Stimulated activated CD4-positive, alpha-beta T cell treated with anti-CD3 and anti-CD28 coated beads, Interleukin-2, amount 100 ng/mL, for 48 hours (primary cell): ENCODE measurements at regions not wholly inside any gene's neighbourhood (a gene's known extent, or its start where the extent isn't known, plus 50 kb on each side); places are given as distances from the start of the nearest gene placed in this dataset.
"Not testable (repeated sequence)": the region's sequence is repeated elsewhere in the genome, so short reads cannot be mapped to it uniquely, and the experiment has no call there.

ENCODE experiments used
- DNase-seq, 2 donors: peaks; one replicate each; pipeline ENCODE4 v3.0.0-alpha.2; 2020

GRCh38 chr14:53735916-53736315, 220.7 kb downstream of the BMP4 start:
- DNase-seq, result no peak

GRCh38 chr14:53723221-53723620, 233.4 kb downstream of the BMP4 start:
- no peak for DNase-seq

- DNase-seq, result no peak
Observed at GRCh38 chr14:53719536-53719935, 237.1 kb downstream of the BMP4 start.

GRCh38 chr14:53716578-53716977, 240.0 kb downstream of the BMP4 start:
- DNase-seq, result no peak

- DNase-seq, result no peak
Observed at GRCh38 chr14:53715193-53715721, 241.4 kb downstream of the BMP4 start.

- DNase-seq, result no peak
Observed at GRCh38 chr14:53714495-53715192, 242.0 kb downstream of the BMP4 start.

GRCh38 chr14:53712901-53713300, 243.7 kb downstream of the BMP4 start:
- DNase-seq, result not testable (repeated sequence)

- no peak for DNase-seq
Observed at GRCh38 chr14:53711205-53711604, 245.4 kb downstream of the BMP4 start.

GRCh38 chr14:53710615-53711014, 246.0 kb downstream of the BMP4 start:
- no peak for DNase-seq

- no peak for DNase-seq
Observed at GRCh38 chr14:53709381-53709780, 247.2 kb downstream of the BMP4 start.

GRCh38 chr14:53703457-53703856, 253.2 kb downstream of the BMP4 start:
- no peak for DNase-seq

- DNase-seq, result no peak
Observed at GRCh38 chr14:53701108-53701875, 255.3 kb downstream of the BMP4 start.

GRCh38 chr14:53696217-53696965, 260.2 kb downstream of the BMP4 start:
- DNase-seq, result no peak

- no peak for DNase-seq
Observed at GRCh38 chr14:53695692-53696214, 260.9 kb downstream of the BMP4 start.

- no peak for DNase-seq
Observed at GRCh38 chr14:53692885-53693284, 263.7 kb downstream of the BMP4 start.

- DNase-seq, result no peak
Observed at GRCh38 chr14:53692451-53692850, 264.2 kb downstream of the BMP4 start.

GRCh38 chr14:53683229-53683628, 273.4 kb downstream of the BMP4 start:
- no peak for DNase-seq

- no peak for DNase-seq
Observed at GRCh38 chr14:53672526-53672925, 284.1 kb downstream of the BMP4 start.

GRCh38 chr14:53670701-53671100, 285.9 kb downstream of the BMP4 start:
- no peak for DNase-seq

GRCh38 chr14:53668897-53669296, 287.7 kb downstream of the BMP4 start:
- DNase-seq, result no peak

- no peak for DNase-seq
Observed at GRCh38 chr14:53663709-53664108, 292.9 kb downstream of the BMP4 start.

- no peak for DNase-seq
Observed at GRCh38 chr14:53655080-53655785, 301.4 kb downstream of the BMP4 start.

- no peak for DNase-seq
Observed at GRCh38 chr14:53652068-53652467, 304.6 kb downstream of the BMP4 start.
